HCT116 (cell line): ENCODE measurements at regions not wholly inside any gene's neighbourhood (a gene's known extent, or its start where the extent isn't known, plus 50 kb on each side); places are given as distances from the start of the nearest gene placed in this dataset.

Source experiments
- ATAC-seq: fragments of 200-7000 bp; cut with Tn5 transposase; 2 replicates; pipeline ENCODE4 v1.9.1; 2020; ENCODE audit warnings: mild to moderate bottlenecking, moderate library complexity
- BruUV-seq: library from RNA; stranded (reverse); fragments of 400-500 nt; replicated peaks from 2 replicates; lab custom pipeline; 2021; lab: Mats Ljungman, UMichigan
- CTCF ChIA-PET: fragments of 300-600 bp; sonication (Branson Sonifier 250); formaldehyde crosslinking; loops from one replicate; lab custom pipeline; 2021; ENCODE audit warnings: antibody characterized with exemption; lab: Charles Lee
- POLR2A ChIA-PET: fragments of 300-600, 350-600 bp; sonication (Branson Sonifier 250); formaldehyde crosslinking; loops from one replicate; lab custom pipeline; 2021; ENCODE audit warnings: antibody characterized with exemption; lab: Charles Lee
- RAD21 ChIA-PET, 2 experiments: fragments of 300-600 bp; sonication (Branson Sonifier 250); formaldehyde crosslinking; loops; one replicate each; lab custom pipeline; 2023; ENCODE audit warnings: low total read pairs in 2 of 2; ENCODE audit not compliant: uncharacterized antibody in 2 of 2, unreplicated experiment in 2 of 2, low non-redundant PET in 1 of 2; lab: Charles Lee
- DNase-seq: peaks from one replicate; pipeline ENCODE4 v3.0.0-alpha.2; 2010; ENCODE audit warnings: low read depth, low spot score
- H2AFZ ChIP-seq: fragments of 200-600 bp; shearing (Covaris generic), sonication (generic); 2 replicates; pipeline ENCODE4 v1.6.1; 2017; ENCODE audit warnings: low read depth, mixed run types, mixed read lengths, antibody characterized with exemption, low read length; ENCODE audit not compliant: poor library complexity, severe bottlenecking
- H3K27ac ChIP-seq: 2 replicates; pipeline ENCODE4 v1.5.1; 2012; ENCODE audit warnings: low read depth, low read length
- H3K27me3 ChIP-seq: fragments of 200-600 bp; sonication (generic); 2 replicates; pipeline ENCODE4 v1.6.1; 2016; ENCODE audit warnings: mixed run types, low read length, mixed read lengths; ENCODE audit not compliant: insufficient read depth
- H3K36me3 ChIP-seq, 2 experiments: fragments of 200-500 bp in 1 of 2; fragments of 200-600 bp in 1 of 2; sonication (Bioruptor generic) in 1 of 2; sonication (generic) in 1 of 2; 2 replicates each; pipeline versions ENCODE4 v1.5.1 to v1.6.1; 2014 to 2016; ENCODE audit warnings: low read length in 2 of 2, inconsistent platforms in 1 of 2, mixed read lengths in 1 of 2, mixed run types in 1 of 2; ENCODE audit not compliant: insufficient read depth in 2 of 2, control insufficient read depth in 1 of 2
- H3K4me1 ChIP-seq, 2 experiments: fragments of 200-600 bp in 1 of 2; sonication (generic) in 1 of 2; 2 replicates each; pipeline versions ENCODE4 v1.5.1 to v1.6.1; 2012 to 2017; ENCODE audit warnings: low read length in 2 of 2, inconsistent platforms in 1 of 2, mild to moderate bottlenecking in 1 of 2, mixed read lengths in 1 of 2, mixed run types in 1 of 2, moderate library complexity in 1 of 2; ENCODE audit not compliant: insufficient read depth in 2 of 2, control insufficient read depth in 1 of 2
- H3K4me2 ChIP-seq: fragments of 200-600 bp; sonication (generic); 2 replicates; pipeline ENCODE4 v1.6.1; 2017; ENCODE audit warnings: mixed run types, low read length, mixed read lengths
- H3K4me3 ChIP-seq, 2 experiments: fragments of 200-600 bp in 1 of 2; sonication (generic) in 1 of 2; replicated peaks in 1 of 2; 2 replicates each; pipeline ENCODE4 v1.5.1; 2011 to 2016; ENCODE audit warnings: low read length in 2 of 2, control low read depth in 1 of 2, low read depth in 1 of 2, mild to moderate bottlenecking in 1 of 2, mixed read lengths in 1 of 2, mixed run types in 1 of 2
- H3K79me2 ChIP-seq: fragments of 200-600 bp; sonication (generic); 2 replicates; pipeline ENCODE4 v1.6.1; 2017; ENCODE audit warnings: mild to moderate bottlenecking, mixed run types, low read length, moderate library complexity, mixed read lengths; ENCODE audit not compliant: insufficient read depth
- H3K9ac ChIP-seq: fragments of 200-600 bp; sonication (generic); 2 replicates; pipeline ENCODE4 v1.6.1; 2016; ENCODE audit warnings: low read length, mixed read lengths
- H3K9me2 ChIP-seq: fragments of 200-600 bp; sonication (generic), shearing (Covaris generic); 2 replicates; pipeline ENCODE4 v1.6.1; 2017; ENCODE audit warnings: mixed run types, mild to moderate bottlenecking, moderate library complexity; ENCODE audit not compliant: insufficient read depth
- H3K9me3 ChIP-seq, 2 experiments: fragments of 200-500 bp in 1 of 2; fragments of 200-600 bp in 1 of 2; sonication (Bioruptor generic) in 1 of 2; sonication (generic) in 1 of 2; 2 replicates each; pipeline ENCODE4 v1.6.1; 2014 to 2017; ENCODE audit warnings: low read length in 2 of 2, mixed read lengths in 2 of 2, inconsistent platforms in 1 of 2, low read depth in 1 of 2, mild to moderate bottlenecking in 1 of 2, mixed run types in 1 of 2, moderate library complexity in 1 of 2; ENCODE audit not compliant: control insufficient read depth in 1 of 2, insufficient read depth in 1 of 2
- H4K20me1 ChIP-seq: fragments of 200-600 bp; sonication (generic), shearing (Covaris generic); 2 replicates; pipeline ENCODE4 v1.6.1; 2017; ENCODE audit warnings: mixed run types, mild to moderate bottlenecking, moderate library complexity; ENCODE audit not compliant: insufficient read depth
- CBX3 ChIP-seq: IDR thresholded peaks from 2 replicates; pipeline ENCODE4 v1.6.1; 2012; ENCODE audit warnings: low read depth
- CEBPB ChIP-seq: IDR thresholded peaks from 2 replicates; pipeline ENCODE4 v1.6.1; 2012; ENCODE audit warnings: low read depth
- CTCF ChIP-seq, 3 experiments: fragments of 200-600 bp in 1 of 3; sonication (generic) in 1 of 3; IDR thresholded peaks in 2 of 3; conservative IDR thresholded peaks in 1 of 3; 2 replicates each; pipeline ENCODE4 v1.5.1; 2012 to 2017; ENCODE audit warnings: low read depth in 2 of 3, low read length in 2 of 3, antibody characterized with exemption in 1 of 3, borderline replicate concordance in 1 of 3, control low read depth in 1 of 3, mild to moderate bottlenecking in 1 of 3, mixed read lengths in 1 of 3, mixed run types in 1 of 3, moderate library complexity in 1 of 3; ENCODE audit not compliant: insufficient read depth in 1 of 3
- EGR1 ChIP-seq: IDR thresholded peaks from 2 replicates; pipeline ENCODE4 v1.6.1; 2012; ENCODE audit warnings: low read depth
- ELF1 ChIP-seq: IDR thresholded peaks from 2 replicates; pipeline ENCODE4 v1.6.1; 2012; ENCODE audit warnings: low read depth, borderline replicate concordance
- EZH2phosphoT487 ChIP-seq: fragments of 200-600 bp; IDR thresholded peaks from 2 replicates; pipeline ENCODE4 v1.6.1; 2018; ENCODE audit warnings: antibody characterized with exemption, borderline replicate concordance
- FOSL1 ChIP-seq: IDR thresholded peaks from 2 replicates; pipeline ENCODE4 v1.6.1; 2012; ENCODE audit warnings: low read depth
- REST ChIP-seq: IDR thresholded peaks from 2 replicates; pipeline ENCODE4 v1.6.1; 2012; ENCODE audit warnings: low read depth
- SIN3A ChIP-seq: IDR thresholded peaks from 2 replicates; pipeline ENCODE4 v1.6.1; 2012; ENCODE audit warnings: low read depth
- SP1 ChIP-seq: IDR thresholded peaks from 2 replicates; pipeline ENCODE4 v1.6.1; 2012; ENCODE audit warnings: low read depth
- SRF ChIP-seq: IDR thresholded peaks from 2 replicates; pipeline ENCODE4 v1.6.1; 2012; ENCODE audit warnings: low read depth
- TCF7L2 ChIP-seq: IDR thresholded peaks from 2 replicates; pipeline ENCODE4 v1.7.0; 2011; ENCODE audit warnings: borderline replicate concordance, inconsistent platforms; ENCODE audit not compliant: insufficient read depth, insufficient read length; ENCODE audit errors: extremely low read depth
- YY1 ChIP-seq: IDR thresholded peaks from 2 replicates; pipeline ENCODE4 v1.6.1; 2011; ENCODE audit warnings: low read length, low read depth, moderate library complexity, mild to moderate bottlenecking; ENCODE audit not compliant: insufficient replicate concordance; ENCODE audit errors: extremely low read depth
- ZBTB33 ChIP-seq: IDR thresholded peaks from 2 replicates; pipeline ENCODE4 v1.6.1; 2011; ENCODE audit warnings: mild to moderate bottlenecking, low read length, moderate library complexity; ENCODE audit not compliant: insufficient replicate concordance; ENCODE audit errors: extremely low read depth
- ZFX ChIP-seq: fragments of 450-650 bp; IDR thresholded peaks from 2 replicates; pipeline ENCODE4 v1.6.1; 2017
- ZNF274 ChIP-seq: fragments of 200-500 bp; sonication (Bioruptor generic); IDR thresholded peaks from 2 replicates; pipeline ENCODE4 v1.6.1; 2014; ENCODE audit warnings: mild to moderate bottlenecking, low read depth, low read length, inconsistent platforms
- intact Hi-C: fragments of 100-400 bp; cut with micrococcal nuclease; formaldehyde crosslinking; loops from 2 replicates; pipeline ENCODE4 v1.10.0; 2022
- TF ChIP-seq, protein P1 (sequence below): IDR thresholded peaks from 2 replicates; pipeline ENCODE4 v1.6.1; 2012

DNA sequence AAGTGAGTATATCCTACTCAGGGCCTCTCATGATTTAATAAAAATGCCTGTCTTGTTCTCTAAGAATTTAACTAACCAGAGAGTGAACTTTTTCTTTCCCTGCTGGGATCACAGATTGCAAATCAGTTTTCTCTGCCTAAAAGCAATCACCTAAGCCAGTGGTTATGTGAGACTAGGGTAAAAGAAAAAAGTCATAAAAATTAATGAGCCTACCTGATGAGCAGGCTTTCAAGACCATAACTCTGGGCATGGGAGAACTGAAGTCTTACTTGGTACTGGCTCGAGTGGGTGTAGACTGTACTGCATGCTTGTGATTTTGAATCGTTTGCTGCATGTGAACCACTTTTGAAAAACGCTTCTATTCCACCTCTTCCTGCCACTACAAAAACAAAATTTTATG is 1677.0 kb upstream of the LRRTM1 start:
- Histone ChIP-seq H3K27ac (no peak overlapping the region), H3K4me1 (no peaks in the 10 kb centered on the region), H3K9me3 (no peaks in the 10 kb centered on the region), H4K20me1 (no peaks in the 10 kb centered on the region), H2AFZ (no peak overlapping the region), H3K79me2 (no peaks in the 10 kb centered on the region), H3K9me2 (no peaks in the 10 kb centered on the region), H3K4me2 (no peak overlapping the region), H3K4me3 (no peak overlapping the region), H3K9ac (no peak overlapping the region), H3K27me3 (no peaks in the 10 kb centered on the region), H3K36me3 (no peaks in the 10 kb centered on the region)
- CTCF ChIA-PET = no interaction called here
- no TSS peak for BruUV-seq
- intact Hi-C loops = no loop called here
- DNase-seq (no peak), ATAC-seq (no peak)
- RAD21 ChIA-PET = no interaction called here
- POLR2A ChIA-PET = no interaction called here
- TF ChIP-seq YY1 = no peak
- no peak for TF ChIP-seq SIN3A
- TF ChIP-seq EZH2phosphoT487 = no peak
- TF ChIP-seq CTCF (IDR thresholded peaks at IDR 0.05 in 2 of 3, conservative IDR thresholded peaks at IDR 0.05 in 1 of 3; ENCODE audit: borderline replicate concordance in 1 of 3, insufficient read depth in 1 of 3, low read depth in 2 of 3, low read length in 2 of 3) = no peak
- TF ChIP-seq, protein P1, sequence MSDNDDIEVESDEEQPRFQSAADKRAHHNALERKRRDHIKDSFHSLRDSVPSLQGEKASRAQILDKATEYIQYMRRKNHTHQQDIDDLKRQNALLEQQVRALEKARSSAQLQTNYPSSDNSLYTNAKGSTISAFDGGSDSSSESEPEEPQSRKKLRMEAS = no peak
- TF ChIP-seq ZFX = no peak
- no peak for TF ChIP-seq CBX3
- TF ChIP-seq TCF7L2 = no peak
- TF ChIP-seq ZNF274 = no peak
- TF ChIP-seq REST = no peak
- TF ChIP-seq CEBPB = no peak
- no peak for TF ChIP-seq ELF1
- no peak for TF ChIP-seq EGR1
- no peak for TF ChIP-seq SRF
- TF ChIP-seq FOSL1 = no peak
- no peak for TF ChIP-seq SP1
- TF ChIP-seq ZBTB33 = no peak
